Stimulated activated CD4-positive, alpha-beta T cell treated with anti-CD3 and anti-CD28 coated beads, Interleukin-12 subunit alpha, Interleukin-12 subunit beta, amount 100 ng/mL, for 24 hours (primary cell): ENCODE measurements at regions not wholly inside any gene's neighbourhood (a gene's known extent, or its start where the extent isn't known, plus 50 kb on each side); places are given as distances from the start of the nearest gene placed in this dataset.

ENCODE experiments used
- DNase-seq, 2 experiments: peaks; one replicate each; pipeline ENCODE4 v3.0.0-alpha.2; 2020; ENCODE audit warnings: low read depth in 2 of 2

DNA sequence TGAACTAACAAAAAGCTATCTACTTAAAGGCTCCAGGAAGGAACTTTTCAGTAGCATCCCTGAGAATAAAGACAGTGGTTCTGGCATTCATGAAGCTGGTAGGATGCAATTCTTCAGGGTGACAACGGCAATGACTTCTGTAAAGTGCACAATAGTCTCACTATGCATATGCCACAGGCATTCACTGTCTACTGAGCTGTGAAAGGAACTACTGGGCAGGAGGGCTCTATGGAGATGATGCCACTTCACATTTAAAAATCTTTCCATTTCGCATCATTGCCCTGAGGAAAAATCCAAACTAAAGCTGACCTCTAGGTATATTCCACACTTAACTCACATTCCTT, 2020.6 kb upstream of the PCDH20 start:
- DNase-seq = no peak

DNA sequence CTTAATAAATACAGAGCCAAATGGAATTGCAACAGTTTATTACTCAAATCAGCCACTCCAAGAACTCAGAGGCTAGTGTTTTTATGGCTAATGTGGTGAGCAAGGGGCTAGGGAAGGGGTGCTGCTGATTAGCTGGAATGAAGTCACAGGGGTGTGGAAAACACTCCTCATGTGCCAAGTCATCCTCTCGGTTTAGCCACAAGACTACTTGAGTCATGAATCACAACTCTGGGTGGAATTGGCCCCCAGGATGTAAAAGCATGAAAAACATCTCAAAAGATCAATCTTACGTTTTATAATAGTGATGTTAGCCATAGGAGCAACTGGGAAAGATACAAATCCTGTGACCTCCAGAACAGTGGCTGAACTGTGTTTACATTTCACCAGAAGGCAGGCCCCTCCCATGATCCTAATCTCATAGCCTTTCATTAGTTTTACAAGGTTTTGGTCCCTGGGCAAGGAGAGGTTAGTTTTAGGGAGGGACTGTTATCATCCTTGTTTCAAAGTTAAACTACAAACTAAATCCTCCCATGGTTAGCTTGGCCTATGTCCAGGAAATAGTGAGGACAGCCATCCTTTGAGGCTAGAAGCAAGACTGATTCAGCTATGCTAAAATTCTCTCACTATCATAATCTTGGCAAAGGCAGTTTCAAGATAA, 2020.1 kb upstream of the PCDH20 start:
- DNase-seq = no peak

DNA sequence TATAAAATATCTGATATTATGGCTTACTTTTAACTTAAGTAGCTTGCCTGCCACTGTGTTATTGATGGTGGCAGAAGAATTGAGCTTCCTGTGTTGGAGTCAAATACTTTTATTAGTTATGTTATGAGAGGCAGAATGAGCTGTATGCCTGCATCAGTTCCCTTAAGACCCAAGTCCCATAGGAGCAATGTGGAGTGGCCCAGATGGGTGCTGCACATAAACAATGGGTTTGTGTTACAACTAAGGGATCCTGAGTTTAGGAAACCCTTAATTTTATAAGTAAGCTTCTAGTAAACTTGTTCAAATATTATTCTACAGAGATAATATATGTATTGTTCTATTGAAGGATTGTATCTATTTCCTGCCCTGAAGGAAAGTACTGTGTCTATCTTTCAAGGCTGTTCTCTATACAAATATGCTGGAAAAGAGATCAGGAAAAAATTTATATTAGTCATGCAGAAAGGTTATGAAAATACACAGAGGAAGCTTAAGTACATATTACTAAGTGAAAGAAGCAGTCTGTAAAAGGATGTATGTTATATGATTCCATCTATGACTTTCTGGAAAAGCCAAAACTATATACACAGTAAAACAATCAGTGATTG, 2018.0 kb upstream of the PCDH20 start:
- DNase-seq = no peak

DNA sequence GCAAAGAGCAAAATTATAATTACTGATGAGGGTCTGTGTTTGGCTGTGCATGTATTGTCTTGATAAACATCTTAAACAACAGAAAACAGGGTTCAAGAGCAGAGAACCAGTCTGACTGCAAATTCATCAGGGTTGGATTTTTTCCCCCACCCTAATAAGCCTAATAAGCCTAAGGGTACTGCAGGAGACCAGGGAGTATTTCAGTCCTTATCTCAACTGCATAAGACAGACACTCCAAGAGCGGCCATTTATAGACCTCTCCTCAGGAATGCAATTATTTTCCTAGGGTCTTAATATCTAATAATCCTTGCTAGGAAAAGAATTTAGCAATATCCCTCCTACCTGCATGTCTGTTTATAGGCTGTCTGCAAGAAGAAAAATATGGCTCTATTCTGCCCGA, 2011.5 kb upstream of the PCDH20 start:
- DNase-seq = no peak

DNA sequence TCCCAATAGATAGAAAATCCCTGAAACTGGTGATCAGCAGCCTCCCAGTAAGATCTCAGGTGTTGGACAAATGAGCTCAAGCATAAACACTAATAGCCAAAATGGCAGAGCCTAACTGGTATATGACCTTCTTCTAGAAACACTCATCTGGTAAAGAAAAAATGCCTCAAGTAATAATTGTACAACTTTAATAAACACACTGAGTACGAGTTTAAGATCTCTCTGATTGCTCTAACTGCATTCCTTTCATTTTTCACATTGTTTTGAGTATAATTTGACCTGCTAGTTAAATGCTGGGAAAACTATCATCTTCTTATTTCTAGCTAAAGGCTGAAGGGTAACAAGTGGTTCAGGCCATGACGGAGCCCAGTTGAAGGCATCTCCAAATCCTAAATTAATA, 2009.5 kb upstream of the PCDH20 start:
- DNase-seq = no peak

DNA sequence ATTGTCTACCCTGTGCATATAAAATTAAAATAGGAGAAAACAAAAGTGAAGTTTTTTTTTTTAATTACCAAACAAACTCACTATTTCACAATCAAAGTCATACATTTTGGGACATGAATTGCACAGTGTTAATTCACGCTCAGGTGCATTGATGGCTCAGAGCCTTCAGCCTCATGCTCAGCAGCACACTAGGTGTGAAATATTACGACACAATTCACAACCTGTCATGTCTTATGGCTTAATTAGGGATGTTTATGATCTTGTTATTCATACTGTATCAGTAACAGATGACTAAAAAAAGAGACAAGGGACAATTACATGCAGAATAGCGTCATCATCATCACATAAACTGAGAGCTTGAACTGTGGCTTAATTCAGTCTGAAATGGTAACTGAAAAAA, 2005.5 kb upstream of the PCDH20 start:
- no peak for DNase-seq

DNA sequence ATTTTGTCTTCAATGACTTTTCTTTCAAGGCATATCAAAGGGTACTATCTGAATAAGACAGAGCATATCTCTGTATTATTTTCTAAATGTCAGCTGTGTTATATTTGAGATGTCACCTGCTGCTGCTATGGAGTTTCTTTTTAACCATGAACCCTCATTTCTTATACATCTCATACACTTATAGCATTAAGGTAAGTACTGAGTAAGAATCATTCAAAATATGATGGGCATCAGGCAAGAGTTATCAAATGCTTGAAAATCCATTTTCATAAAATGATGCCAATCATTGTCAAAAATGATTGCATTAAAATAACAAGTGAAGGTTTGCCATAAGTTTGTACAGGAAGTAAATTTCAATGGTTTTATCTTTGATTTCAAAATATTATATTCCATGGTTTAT, 2005.0 kb upstream of the PCDH20 start:
- DNase-seq = no peak

DNA sequence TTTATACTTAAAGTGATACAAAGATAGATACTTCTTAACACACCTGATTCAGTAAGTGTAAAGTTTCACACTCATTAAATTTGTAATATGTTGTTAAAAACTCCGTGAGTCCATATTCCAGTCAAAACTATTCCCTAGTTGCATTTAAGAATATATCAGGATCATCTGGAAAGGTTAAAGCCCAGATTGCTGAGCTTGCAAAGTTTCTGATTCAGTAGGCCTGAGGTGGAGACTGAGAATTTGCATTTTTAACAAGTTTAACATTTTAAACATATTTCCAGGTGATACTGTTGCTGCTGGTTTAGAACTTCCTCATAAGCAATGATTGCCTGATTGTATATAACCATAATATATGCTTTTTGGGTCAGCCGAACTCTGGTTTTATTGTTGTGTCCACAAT, 1998.6 kb upstream of the PCDH20 start:
- no peak for DNase-seq

DNA sequence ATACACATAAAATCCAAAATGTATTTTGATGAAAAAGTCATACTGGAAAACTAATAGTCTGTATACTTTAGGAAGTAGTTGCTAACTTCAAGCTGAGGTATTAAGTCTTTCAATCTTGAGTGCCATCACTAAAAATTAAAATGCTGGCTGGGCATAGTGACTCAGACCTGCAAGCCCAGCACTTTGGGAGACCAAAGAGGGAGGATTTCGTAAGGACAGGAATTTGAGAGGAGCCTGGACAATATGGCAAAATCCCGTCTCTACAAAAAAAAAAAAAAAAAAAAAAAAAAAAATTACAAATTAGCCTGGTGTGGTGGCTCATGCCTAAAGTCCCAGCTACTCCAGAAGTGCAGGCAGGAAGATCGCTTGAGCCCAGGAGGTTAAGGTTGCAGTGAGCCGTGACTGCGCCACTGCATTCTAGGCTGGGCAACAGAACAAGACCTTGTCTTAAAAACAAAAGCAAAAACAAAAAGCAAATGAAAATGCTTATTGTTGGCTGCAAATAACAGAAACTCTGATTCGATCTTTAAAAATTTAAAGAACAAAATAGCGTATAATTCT, 1994.2 kb upstream of the PCDH20 start:
- no peak for DNase-seq

DNA sequence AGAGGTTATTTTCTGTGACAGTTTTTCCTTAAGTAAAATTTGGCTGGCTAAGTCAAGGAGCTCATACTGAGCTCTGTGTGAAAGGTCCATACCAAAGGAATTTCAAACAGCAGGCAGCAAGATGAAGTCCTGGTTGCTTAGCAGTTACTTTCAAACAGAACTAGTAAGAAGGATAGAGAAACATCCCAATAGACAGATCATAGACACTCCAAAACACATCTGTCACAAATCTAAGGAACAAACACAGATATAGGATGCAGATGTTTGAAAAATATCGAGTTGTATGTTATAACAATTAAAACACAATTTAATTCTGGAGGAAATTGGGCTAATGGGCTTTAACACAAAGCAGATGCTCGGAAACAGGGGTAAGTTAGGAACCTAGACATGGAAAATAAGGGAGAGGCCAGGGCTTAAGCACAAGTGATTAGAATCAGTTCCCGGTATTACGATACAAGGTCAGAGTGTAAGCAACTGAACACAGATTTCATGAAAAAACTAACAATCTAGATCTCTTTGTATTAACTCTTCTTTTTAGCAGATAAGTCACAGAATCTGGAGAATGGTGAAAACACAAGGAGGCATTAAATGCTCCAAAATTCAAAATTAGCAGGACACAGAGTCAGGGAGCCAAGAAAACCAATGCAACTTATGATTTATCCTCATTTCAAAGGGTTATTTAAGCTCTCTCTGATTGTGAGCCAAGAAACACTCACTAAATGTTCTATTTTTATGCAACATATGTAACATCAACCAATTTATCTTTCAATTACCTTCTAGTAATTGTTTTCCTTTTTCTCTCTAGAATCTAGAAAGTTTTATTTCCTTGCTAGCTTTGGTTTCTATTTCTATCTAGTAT, 1992.9 kb upstream of the PCDH20 start:
- DNase-seq = no peak

DNA sequence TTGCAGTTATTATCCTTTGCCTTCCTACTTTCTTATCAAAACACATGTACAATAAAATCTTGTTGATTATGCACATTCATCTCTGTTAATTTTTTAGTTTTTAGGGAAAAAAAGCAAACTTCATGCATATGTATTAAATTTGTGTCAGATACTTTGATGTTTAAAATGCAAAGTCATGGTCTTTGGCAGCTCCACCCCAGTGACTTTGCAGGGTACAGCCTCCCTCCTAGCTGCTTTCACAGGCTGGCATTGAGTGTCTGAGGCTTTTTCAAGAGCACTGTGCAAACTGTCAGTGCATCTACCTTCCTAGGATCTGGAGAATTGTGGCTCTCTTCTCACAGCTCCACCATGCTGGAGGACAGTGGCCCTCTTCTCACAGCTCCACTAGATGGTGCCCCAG, 1988.1 kb upstream of the PCDH20 start:
- DNase-seq = no peak

DNA sequence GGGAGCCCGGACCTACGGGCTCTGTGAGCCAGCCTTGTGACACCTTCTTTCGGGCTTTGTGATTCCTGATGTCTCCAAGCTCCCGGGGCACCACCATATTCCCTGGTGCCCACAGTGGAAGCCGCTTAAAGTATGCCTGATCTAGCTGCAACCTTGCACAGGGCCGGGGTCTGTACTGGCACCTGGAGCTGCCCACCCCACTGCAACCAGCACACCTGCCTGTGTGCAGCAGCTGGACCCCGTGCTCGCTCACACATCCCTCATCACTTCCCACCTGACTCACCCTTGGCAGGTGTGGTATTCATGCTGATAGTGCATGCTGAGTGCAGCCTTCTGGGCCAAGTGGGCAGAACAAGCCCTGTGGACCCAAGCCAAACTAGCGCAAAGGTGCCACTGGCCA, 1981.1 kb upstream of the PCDH20 start:
- DNase-seq = no peak

DNA sequence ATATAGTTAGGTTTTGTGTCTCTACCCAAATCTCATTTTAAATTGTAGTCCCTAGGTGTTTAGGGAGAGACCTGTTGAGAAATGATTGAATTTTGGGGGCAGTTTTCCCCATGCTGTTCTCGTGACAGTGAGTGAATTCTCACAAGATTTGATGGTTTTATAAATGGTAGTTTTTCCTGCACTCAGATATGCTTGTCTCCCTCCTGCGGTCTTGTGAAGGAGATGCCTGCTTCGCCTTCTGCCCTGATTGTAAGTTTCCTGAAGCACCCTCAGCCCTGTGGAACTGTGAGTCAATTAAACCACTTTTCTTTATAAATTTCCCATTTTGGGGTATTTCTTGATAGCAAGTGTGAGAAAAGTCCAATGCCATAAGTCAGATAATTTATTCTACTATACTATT, 1977.5 kb upstream of the PCDH20 start:
- DNase-seq = no peak

DNA sequence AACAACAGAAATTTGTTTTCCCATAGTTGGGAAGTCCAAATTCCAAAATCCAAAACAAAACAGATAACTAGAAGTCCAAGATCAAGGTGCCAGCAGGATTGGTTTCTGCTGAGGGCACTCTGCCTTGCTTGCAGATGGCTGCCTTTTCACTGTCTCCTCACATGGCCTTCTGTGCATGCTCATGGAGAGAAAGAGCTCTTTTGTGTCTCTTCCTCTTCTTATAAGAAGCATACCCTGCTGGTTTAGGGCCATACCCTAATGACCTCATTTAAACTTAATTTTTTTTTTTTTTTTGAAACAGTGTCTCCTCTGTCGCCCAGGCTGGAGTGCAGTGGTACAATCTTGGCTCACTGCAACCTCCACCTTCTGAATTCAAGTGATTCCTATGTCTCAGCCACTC, 1974.1 kb upstream of the PCDH20 start:
- no peak for DNase-seq

DNA sequence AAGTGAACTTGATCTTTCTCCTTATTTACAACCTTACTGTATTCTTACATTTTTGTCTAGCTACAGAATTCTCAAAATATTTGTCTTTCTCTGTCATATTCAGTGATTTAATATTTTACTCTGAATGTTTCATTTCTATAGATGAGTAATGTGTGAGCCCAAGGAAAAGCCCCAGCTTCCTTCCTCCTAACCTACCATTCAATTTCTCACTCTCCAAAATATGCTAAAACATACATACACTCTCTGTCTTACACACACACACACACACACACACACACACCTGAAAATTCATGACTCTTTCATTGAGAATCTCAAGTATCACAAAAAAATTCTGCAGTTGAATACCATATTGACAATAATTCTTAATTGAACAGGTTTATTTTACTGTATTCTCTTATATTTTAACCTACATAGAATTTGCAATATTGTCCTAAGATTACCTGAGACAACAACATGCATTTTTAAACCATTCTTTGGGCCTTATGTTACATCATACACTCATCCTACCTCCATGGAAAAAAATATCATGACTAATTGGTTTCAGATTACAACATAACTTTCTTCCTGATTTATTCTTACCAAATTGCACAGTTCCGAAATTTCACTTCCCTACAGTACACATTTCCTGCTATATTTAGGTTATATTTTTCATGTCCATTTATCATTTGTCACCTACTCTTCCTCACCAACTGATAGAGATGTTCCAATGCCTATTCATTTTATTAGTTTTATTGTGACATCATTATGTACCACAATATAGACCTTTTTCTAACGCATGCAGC, 1965.6 kb upstream of the PCDH20 start:
- no peak for DNase-seq

DNA sequence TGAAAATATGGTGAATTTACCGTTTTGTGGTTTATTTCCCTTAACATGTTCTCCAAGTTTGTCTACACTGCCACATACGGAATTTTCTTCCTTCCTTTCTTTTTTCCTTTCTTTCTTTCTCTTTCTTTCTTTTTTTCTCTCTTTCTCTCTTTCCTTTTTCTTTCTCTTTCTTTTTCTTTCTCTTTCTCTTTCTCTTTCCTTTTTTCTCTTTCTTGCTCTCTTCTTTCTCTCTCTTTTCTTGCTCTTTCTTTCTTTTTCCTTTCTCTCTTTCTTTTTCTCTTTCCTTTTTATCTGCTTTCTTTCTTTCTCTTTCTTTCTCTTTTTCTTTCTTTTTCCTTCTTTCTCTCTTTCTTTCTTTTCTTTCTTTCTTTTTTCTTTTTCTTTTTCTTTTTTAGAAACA, 1962.3 kb upstream of the PCDH20 start:
- DNase-seq = no peak

DNA sequence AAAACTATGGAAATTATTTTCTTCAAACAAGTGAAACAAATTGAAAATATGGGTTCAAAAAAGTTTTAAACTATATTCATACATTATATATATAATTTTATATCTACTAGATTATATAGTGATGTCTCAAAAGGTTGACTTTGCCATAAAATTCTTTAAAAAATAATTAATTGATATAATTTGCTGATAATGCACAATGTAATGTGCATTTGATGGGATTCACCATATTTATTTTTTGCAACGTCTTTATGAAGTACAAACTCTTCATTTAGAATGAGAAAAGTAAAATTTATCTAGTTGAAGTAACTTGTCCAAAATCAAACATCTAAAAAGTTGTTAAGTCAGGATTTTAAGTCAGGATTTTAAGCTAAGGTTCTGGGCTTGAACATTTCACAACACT, 1954.5 kb upstream of the PCDH20 start:
- no peak for DNase-seq

DNA sequence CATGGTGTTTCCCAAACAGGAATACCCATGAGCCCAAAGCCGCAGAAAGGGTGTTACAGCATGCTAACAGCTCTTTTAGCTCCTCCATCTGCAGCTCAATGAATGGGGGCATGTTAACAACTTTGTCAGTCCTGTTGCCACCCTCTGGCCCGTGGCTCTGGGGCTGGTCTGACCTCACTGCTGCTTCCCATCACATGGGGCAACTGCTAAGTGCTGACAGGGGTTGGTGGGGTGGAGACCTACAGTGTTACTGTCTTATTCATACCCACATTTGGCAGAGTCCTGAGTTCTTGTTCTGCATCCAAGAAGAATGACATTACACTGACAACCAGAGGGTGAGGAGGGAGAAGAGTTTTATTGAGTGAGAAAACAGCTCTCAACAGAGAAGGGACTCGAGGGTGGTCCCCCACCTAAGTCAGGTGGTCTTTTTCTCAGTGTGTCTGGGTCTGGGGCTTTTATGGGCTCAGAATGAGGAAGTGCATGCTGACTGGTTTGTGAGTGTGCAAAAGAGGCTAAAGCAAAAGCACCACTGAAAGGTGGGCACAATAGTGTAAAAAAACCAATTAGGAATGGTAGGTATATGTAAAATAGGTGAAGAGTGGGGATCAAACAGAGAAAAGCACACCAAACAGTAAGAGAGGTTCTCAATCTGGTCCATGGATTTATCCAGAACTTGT, 1952.0 kb upstream of the PCDH20 start:
- DNase-seq = no peak

DNA sequence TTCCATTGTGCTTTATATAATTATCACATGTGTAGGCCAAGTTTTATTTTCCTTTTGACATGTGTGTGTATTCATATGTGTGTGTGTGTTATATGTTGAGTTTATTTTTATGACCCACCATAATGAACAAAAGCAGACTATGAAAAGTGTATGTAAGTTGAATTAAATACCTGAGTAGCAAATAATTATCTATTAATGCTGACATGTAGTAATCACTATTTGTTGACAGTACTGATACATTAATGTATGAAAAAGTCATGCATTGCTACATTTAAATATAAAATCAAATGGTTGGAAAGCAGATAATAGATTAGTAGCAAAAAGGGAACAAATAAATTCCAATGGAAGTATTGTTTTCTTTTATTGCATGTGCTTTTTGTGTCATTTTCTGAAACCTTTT, 1948.5 kb upstream of the PCDH20 start:
- DNase-seq = no peak

DNA sequence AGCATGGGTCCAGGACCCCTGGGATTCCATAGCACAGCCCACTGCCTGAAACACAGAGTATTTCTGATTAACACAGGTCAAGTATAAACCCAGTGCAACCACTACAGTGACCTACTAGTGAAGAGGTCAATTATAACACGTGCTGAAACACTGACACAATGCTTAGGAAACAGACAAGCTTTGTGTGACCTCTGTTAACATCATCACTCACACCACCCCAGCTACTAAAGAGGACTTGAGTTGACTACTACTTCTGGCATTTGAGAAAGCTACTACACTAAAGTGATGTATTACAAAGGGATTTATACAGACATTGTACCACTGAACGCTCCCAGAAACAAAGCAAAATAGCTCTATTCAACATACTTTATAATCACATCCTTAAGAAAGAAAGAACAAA, 1935.9 kb upstream of the PCDH20 start:
- DNase-seq = no peak

DNA sequence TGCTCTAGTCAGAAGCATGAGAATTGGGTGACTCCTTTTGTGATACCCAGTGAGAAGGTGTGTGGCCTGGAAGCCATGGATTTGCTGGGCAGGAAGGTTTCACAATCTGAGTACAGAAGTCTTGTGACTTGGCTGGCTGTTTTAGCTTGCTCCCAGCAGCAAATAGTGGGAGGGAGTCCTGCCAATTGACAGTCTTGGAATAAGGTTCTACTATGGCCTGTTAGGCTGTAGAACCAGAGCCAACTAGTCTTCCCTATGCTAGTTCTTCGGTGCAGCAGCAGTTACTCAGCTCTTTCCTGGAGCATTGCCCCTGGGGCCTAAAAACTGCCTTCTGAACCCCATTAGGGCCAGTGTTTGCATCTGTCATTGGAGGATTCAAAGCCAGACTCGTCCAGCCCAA, 1935.4 kb upstream of the PCDH20 start:
- DNase-seq = no peak

DNA sequence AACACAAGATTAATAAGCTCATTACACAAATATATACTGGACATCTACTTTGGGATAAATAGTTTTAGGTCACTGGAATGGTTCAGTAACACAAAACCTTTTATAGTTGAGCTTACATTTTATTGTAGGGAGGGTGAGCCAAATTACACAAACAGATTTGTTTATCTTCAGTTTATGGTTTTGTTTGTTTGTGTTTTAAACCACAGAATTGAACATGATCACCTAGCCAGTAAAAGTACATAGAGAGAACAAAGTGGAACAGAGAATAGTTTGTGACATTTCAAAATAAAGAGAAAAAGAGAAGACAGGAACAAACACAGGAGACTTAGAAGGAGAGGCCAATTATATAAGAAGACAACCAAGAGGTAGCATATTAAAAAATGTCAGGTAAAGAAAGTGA, 1930.2 kb upstream of the PCDH20 start:
- no peak for DNase-seq
